ENCODE measurements at regions not wholly inside any gene's neighbourhood (a gene's known extent, or its start where the extent isn't known, plus 50 kb on each side); places are given as distances from the start of the nearest gene placed in this dataset.
"Not testable (repeated sequence)": the region's sequence is repeated elsewhere in the genome, so short reads cannot be mapped to it uniquely, and the experiment has no call there.

DNA sequence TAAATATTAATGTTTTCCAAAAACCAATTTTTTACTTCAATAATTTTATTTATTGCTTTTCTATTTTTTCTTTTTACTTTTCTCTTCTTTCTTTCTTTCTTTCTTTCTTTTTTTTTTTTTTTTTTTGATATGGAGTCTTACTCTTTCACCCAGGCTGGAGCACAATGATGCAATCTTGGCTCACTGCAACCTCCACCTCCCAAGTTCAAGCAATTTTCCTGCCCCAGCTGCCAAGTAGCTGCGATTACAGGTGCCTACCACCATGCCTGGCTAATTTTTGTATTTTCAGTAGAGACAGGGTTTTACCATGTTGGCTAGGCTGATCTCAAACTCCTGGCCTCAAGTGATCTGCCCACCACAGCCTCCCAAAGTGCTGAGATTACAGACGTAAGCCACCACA is 63.9 kb downstream of the MSTN start:
- TF ChIP-seq, protein P1, sequence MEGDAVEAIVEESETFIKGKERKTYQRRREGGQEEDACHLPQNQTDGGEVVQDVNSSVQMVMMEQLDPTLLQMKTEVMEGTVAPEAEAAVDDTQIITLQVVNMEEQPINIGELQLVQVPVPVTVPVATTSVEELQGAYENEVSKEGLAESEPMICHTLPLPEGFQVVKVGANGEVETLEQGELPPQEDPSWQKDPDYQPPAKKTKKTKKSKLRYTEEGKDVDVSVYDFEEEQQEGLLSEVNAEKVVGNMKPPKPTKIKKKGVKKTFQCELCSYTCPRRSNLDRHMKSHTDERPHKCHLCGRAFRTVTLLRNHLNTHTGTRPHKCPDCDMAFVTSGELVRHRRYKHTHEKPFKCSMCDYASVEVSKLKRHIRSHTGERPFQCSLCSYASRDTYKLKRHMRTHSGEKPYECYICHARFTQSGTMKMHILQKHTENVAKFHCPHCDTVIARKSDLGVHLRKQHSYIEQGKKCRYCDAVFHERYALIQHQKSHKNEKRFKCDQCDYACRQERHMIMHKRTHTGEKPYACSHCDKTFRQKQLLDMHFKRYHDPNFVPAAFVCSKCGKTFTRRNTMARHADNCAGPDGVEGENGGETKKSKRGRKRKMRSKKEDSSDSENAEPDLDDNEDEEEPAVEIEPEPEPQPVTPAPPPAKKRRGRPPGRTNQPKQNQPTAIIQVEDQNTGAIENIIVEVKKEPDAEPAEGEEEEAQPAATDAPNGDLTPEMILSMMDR (IDR thresholded peaks at IDR 0.05 in 8 of 11, conservative IDR thresholded peaks at IDR 0.05 in 3 of 11), result not testable (repeated sequence)
- TF ChIP-seq POLR2AphosphoS5 (IDR thresholded peaks at IDR 0.05), result not testable (repeated sequence)
